MM.1S (cell line): ENCODE measurements at regions not wholly inside any gene's neighbourhood (a gene's known extent, or its start where the extent isn't known, plus 50 kb on each side); places are given as distances from the start of the nearest gene placed in this dataset.

Experiments used
- CTCF ChIP-seq: fragments of 300-600 bp; sonication (generic); IDR thresholded peaks from 2 replicates; pipeline ENCODE4 v1.5.1; 2016; ENCODE audit warnings: antibody characterized with exemption, low read length, mixed read lengths
- EZH2 ChIP-seq: fragments of 300-600 bp; sonication (generic); optimal IDR thresholded peaks from 2 replicates; pipeline ENCODE3; 2017; ENCODE audit warnings: low read depth, mild to moderate bottlenecking, antibody characterized with exemption, low read length, mixed read lengths

GRCh38 chrX:40403757-40404156, 177.0 kb upstream of the ATP6AP2 start:
- no peak for TF ChIP-seq CTCF
- no peak for TF ChIP-seq EZH2
